ENCODE measurements at regions not wholly inside any gene's neighbourhood (a gene's known extent, or its start where the extent isn't known, plus 50 kb on each side); places are given as distances from the start of the nearest gene placed in this dataset.

GRCh38 chr2:60317034-60317386, 236.4 kb downstream of the BCL11A start:
- DNase-seq (ENCODE audit: extremely low read depth, low read depth): no peak
- TF ChIP-seq, protein P1, sequence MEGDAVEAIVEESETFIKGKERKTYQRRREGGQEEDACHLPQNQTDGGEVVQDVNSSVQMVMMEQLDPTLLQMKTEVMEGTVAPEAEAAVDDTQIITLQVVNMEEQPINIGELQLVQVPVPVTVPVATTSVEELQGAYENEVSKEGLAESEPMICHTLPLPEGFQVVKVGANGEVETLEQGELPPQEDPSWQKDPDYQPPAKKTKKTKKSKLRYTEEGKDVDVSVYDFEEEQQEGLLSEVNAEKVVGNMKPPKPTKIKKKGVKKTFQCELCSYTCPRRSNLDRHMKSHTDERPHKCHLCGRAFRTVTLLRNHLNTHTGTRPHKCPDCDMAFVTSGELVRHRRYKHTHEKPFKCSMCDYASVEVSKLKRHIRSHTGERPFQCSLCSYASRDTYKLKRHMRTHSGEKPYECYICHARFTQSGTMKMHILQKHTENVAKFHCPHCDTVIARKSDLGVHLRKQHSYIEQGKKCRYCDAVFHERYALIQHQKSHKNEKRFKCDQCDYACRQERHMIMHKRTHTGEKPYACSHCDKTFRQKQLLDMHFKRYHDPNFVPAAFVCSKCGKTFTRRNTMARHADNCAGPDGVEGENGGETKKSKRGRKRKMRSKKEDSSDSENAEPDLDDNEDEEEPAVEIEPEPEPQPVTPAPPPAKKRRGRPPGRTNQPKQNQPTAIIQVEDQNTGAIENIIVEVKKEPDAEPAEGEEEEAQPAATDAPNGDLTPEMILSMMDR (IDR thresholded peaks at IDR 0.05; ENCODE audit: low read depth, low read length): no peak

DNA sequence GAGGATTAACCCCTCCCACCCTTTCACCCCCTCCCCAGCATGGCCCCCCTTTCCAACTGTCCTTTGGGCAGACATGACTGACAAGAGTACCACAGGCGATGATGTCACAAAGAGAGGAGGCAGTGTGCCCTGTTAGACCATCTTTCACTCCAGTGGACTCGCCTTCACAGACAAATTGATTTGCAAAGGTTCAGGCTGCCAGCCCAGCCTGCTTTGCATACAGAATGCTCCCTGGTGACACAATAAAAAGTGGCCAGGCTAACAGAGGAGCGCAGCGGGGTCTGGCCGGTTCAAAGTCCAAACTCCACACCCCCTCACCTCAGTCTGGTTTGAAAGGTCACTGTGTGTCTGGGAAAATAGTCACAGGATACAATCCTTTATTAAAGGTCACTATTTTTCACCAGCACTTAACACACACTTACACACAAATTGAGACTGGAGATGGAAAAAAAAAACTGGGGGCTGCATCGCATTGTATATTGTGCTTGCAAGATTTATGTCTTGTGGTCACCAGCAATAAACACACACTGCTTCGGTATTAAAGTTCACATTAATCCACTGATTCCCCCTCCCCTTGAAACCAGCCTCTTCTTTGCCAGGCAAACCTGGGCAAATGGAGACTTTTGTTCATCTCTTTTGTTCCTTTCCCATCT, 236.9 kb downstream of the BCL11A start:
- no peak for DNase-seq (ENCODE audit: extremely low read depth, low read depth)
- TF ChIP-seq, protein P1 (IDR thresholded peaks at IDR 0.05; ENCODE audit: low read depth, low read length): no peak

- TF ChIP-seq, protein P1 (IDR thresholded peaks at IDR 0.05; ENCODE audit: low read depth, low read length): no peak
- DNase-seq (ENCODE audit: extremely low read depth, low read depth): no peak
Measured at GRCh38 chr2:60313470-60314172, 239.8 kb downstream of the BCL11A start.

DNA sequence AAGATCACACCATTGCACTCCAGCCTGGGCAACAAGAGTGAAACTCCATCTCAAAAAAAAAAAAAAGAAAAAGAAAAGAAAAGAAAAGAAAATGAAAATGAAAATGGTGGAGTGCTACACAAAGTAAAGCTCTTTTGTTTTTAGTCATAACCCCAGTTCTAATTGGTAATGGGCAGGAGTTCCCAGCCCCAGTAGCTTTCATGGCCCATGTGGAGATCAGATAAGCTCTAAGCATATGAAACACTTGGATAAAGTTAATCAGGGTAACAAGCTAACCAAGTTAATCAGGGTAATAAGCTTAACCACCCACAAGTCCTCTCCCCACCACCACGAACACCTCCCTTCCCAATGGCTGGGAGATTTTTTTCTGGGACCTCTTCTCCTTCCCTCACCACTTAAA, 240.8 kb downstream of the BCL11A start:
- TF ChIP-seq, protein P1 (IDR thresholded peaks at IDR 0.05; ENCODE audit: low read depth, low read length): no peak
- no peak for DNase-seq (ENCODE audit: extremely low read depth, low read depth)

GRCh38 chr2:60311524-60311923, 241.9 kb downstream of the BCL11A start:
- TF ChIP-seq, protein P1 (IDR thresholded peaks at IDR 0.05; ENCODE audit: low read depth, low read length): no peak
- DNase-seq (ENCODE audit: extremely low read depth, low read depth): no peak

GRCh38 chr2:60309941-60310660, 243.4 kb downstream of the BCL11A start:
- TF ChIP-seq, protein P1 (IDR thresholded peaks at IDR 0.05; ENCODE audit: low read depth, low read length): no peak
- no peak for DNase-seq (ENCODE audit: extremely low read depth, low read depth)

DNA sequence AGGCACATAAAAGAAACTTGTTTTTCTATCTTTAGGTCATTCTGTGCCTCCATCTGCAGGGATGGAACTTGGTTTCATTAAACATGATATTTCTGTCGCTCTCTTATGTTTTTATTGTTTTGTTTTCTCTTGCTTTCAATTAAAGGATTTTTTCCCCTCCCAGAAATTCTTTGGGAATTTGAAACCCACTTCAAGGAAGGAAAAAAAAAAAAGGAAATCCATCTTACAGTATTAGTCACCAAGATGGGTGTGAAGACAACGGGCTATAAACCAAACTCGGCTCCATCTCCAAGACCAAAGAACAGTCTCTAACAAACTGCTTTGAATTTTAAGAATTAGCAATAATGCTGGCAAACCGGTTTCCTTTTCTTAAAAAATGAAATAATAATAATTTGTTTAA, 244.1 kb downstream of the BCL11A start:
- TF ChIP-seq, protein P1 (IDR thresholded peaks at IDR 0.05; ENCODE audit: low read depth, low read length): no peak

More for the DNA sequence above, 244.1 kb downstream of the BCL11A start:
- DNase-seq (ENCODE audit: extremely low read depth, low read depth): no peak
